ENCODE measurements at regions not wholly inside any gene's neighbourhood (a gene's known extent, or its start where the extent isn't known, plus 50 kb on each side); places are given as distances from the start of the nearest gene placed in this dataset.
A peak's percentile ranks its signal among the peaks of the same experiment; 100 is the strongest.
"Not testable (repeated sequence)": the region's sequence is repeated elsewhere in the genome, so short reads cannot be mapped to it uniquely, and the experiment has no call there.

- no peak for DNase-seq (ENCODE audit: low spot score)
Observed at GRCh38 chr4:42284030-42284429, 113.3 kb upstream of the SHISA3 start.

- DNase-seq (ENCODE audit: low spot score) = peak; percentile 63
Observed at GRCh38 chr4:42288876-42289275, 108.4 kb upstream of the SHISA3 start.

- not testable (repeated sequence) for DNase-seq (ENCODE audit: low spot score)
Observed at GRCh38 chr4:42292192-42292591, 105.1 kb upstream of the SHISA3 start.

- no peak for DNase-seq (ENCODE audit: low spot score)
Observed at GRCh38 chr4:42293967-42294813, 103.1 kb upstream of the SHISA3 start.

- DNase-seq (ENCODE audit: low spot score) = no peak
Observed at GRCh38 chr4:42296196-42296595, 101.1 kb upstream of the SHISA3 start.

- peak; percentile 46 for DNase-seq (ENCODE audit: low spot score)
Observed at GRCh38 chr4:42302348-42302747, 94.9 kb upstream of the SHISA3 start.

GRCh38 chr4:42306221-42307109, 90.8 kb upstream of the SHISA3 start:
- DNase-seq (ENCODE audit: low spot score) = no peak

- no peak for DNase-seq (ENCODE audit: low spot score)
Observed at GRCh38 chr4:42308247-42308646, 89.0 kb upstream of the SHISA3 start.

- DNase-seq (ENCODE audit: low spot score) = no peak
Observed at GRCh38 chr4:42309361-42310260, 87.7 kb upstream of the SHISA3 start.

- no peak for DNase-seq (ENCODE audit: low spot score)
Observed at GRCh38 chr4:42310358-42310757, 86.9 kb upstream of the SHISA3 start.

- DNase-seq (ENCODE audit: low spot score) = no peak
Observed at GRCh38 chr4:42310806-42311205, 86.5 kb upstream of the SHISA3 start.

- no peak for DNase-seq (ENCODE audit: low spot score)
Observed at GRCh38 chr4:42311591-42311990, 85.7 kb upstream of the SHISA3 start.

GRCh38 chr4:42313420-42313819, 83.9 kb upstream of the SHISA3 start:
- DNase-seq (ENCODE audit: low spot score) = not testable (repeated sequence)

GRCh38 chr4:42313872-42314271, 83.4 kb upstream of the SHISA3 start:
- DNase-seq (ENCODE audit: low spot score) = no peak

GRCh38 chr4:42315231-42315630, 82.1 kb upstream of the SHISA3 start:
- DNase-seq (ENCODE audit: low spot score) = no peak

- no peak for DNase-seq (ENCODE audit: low spot score)
Observed at GRCh38 chr4:42320822-42321388, 76.4 kb upstream of the SHISA3 start.

- no peak for DNase-seq (ENCODE audit: low spot score)
Observed at GRCh38 chr4:42326040-42326439, 71.2 kb upstream of the SHISA3 start.

- no peak for DNase-seq (ENCODE audit: low spot score)
Observed at GRCh38 chr4:42326524-42326923, 70.8 kb upstream of the SHISA3 start.

- no peak for DNase-seq (ENCODE audit: low spot score)
Observed at GRCh38 chr4:42327323-42327722, 70.0 kb upstream of the SHISA3 start.

GRCh38 chr4:42328978-42329377, 68.3 kb upstream of the SHISA3 start:
- no peak for DNase-seq (ENCODE audit: low spot score)

- DNase-seq (ENCODE audit: low spot score) = peak; percentile 40
Observed at GRCh38 chr4:42329421-42329820, 67.9 kb upstream of the SHISA3 start.
